ENCODE measurements at regions not wholly inside any gene's neighbourhood (a gene's known extent, or its start where the extent isn't known, plus 50 kb on each side); places are given as distances from the start of the nearest gene placed in this dataset.

- no peaks in the 10 kb centered on the region for H3K27me3 ChIP-seq
- no peak overlapping the region for H3K27ac ChIP-seq
- TF ChIP-seq POLR2A (IDR thresholded peaks at IDR 0.05) (no peak), CTCF (IDR thresholded peaks at IDR 0.05) (no peak)
- H3K4me3 ChIP-seq = no peak overlapping the region
- no peaks in the 10 kb centered on the region for H3K36me3 ChIP-seq (replicated peaks in 1 of 2)
- intact Hi-C loops (cut with DNase I) = no loop called here
- 86 to 96% (median 88%) methylated on average over 4 to 12 of the region's 12 CpGs for WGBS, 4 donors
- H3K9me3 ChIP-seq (replicated peaks in 1 of 3) = no peaks in the 10 kb centered on the region
- no peak for DNase-seq
- no peaks in the 10 kb centered on the region for H3K4me1 ChIP-seq (replicated peaks in 1 of 2)
Observed at GRCh38 chr22:47396105-47396504, 633.7 kb downstream of the TBC1D22A start.

GRCh38 chr22:47395481-47395880 is 633.0 kb downstream of the TBC1D22A start:
- no peaks in the 10 kb centered on the region for H3K36me3 ChIP-seq (replicated peaks in 1 of 2)
- intact Hi-C loops (cut with DNase I) = no loop called here
- peak in 2 of 7 donors; percentile 4 to 21 for DNase-seq
- H3K9me3 ChIP-seq (replicated peaks in 1 of 3) = no peaks in the 10 kb centered on the region
- TF ChIP-seq CTCF (IDR thresholded peaks at IDR 0.05) (no peak), POLR2A (IDR thresholded peaks at IDR 0.05) (no peak)
- H3K4me3 ChIP-seq = no peak overlapping the region
- H3K27ac ChIP-seq = no peak overlapping the region
- WGBS, 4 donors = 38 to 60% (median 59%) methylated on average over 8 of the region's 8 CpGs
- no peaks in the 10 kb centered on the region for H3K4me1 ChIP-seq (replicated peaks in 1 of 2)
- H3K27me3 ChIP-seq = no peaks in the 10 kb centered on the region

- H3K9me3 ChIP-seq (replicated peaks in 1 of 3) = no peaks in the 10 kb centered on the region
- H3K4me1 ChIP-seq (replicated peaks in 1 of 2) = no peaks in the 10 kb centered on the region
- 71 to 85% (median 79%) methylated on average over 11 to 12 of the region's 12 CpGs for WGBS, 4 donors
- intact Hi-C loops (cut with DNase I) = no loop called here
- TF ChIP-seq POLR2A (IDR thresholded peaks at IDR 0.05) (no peak), CTCF (IDR thresholded peaks at IDR 0.05) (no peak)
- H3K27ac ChIP-seq = no peak overlapping the region
- no peaks in the 10 kb centered on the region for H3K36me3 ChIP-seq (replicated peaks in 1 of 2)
- H3K4me3 ChIP-seq = no peak overlapping the region
- no peak for DNase-seq
- H3K27me3 ChIP-seq = no peaks in the 10 kb centered on the region
Observed at GRCh38 chr22:47394504-47395440, 632.3 kb downstream of the TBC1D22A start.

- DNase-seq = no peak
- Histone ChIP-seq H3K27ac (no peak overlapping the region), H3K9me3 (replicated peaks in 1 of 3) (no peaks in the 10 kb centered on the region), H3K4me1 (replicated peaks in 1 of 2) (no peaks in the 10 kb centered on the region), H3K36me3 (replicated peaks in 1 of 2) (no peaks in the 10 kb centered on the region), H3K27me3 (no peaks in the 10 kb centered on the region), H3K4me3 (no peak overlapping the region)
- WGBS, 4 donors = 81 to 100% (median 84%) methylated on average over 1 to 9 of the region's 9 CpGs
- intact Hi-C loops (cut with DNase I) = no loop called here
- TF ChIP-seq POLR2A (IDR thresholded peaks at IDR 0.05) (no peak), CTCF (IDR thresholded peaks at IDR 0.05) (no peak)
Observed at GRCh38 chr22:47393191-47393590, 630.7 kb downstream of the TBC1D22A start.

All from adrenal gland (tissue), 9 donors.